ENCODE measurements at regions not wholly inside any gene's neighbourhood (a gene's known extent, or its start where the extent isn't known, plus 50 kb on each side); places are given as distances from the start of the nearest gene placed in this dataset.

- TF ChIP-seq CTCF (IDR thresholded peaks at IDR 0.05) (no peak), EZH2 (IDR thresholded peaks at IDR 0.05; ENCODE audit: borderline replicate concordance, insufficient read depth, low read depth, low read length, poor library complexity, severe bottlenecking) (no peak)
Observed at GRCh38 chr20:7571101-7571500, 369.2 kb downstream of the HAO1 start.

All from B cell (primary cell).